ENCODE measurements at regions not wholly inside any gene's neighbourhood (a gene's known extent, or its start where the extent isn't known, plus 50 kb on each side); places are given as distances from the start of the nearest gene placed in this dataset.

- H3K9me3 Mint-ChIP-seq: peaks cover 2 to 3% of the 10 kb centered on the region in 2 experiments; a peak in 3 of 5 replicates
- Histone ChIP-seq H3K9ac (ENCODE audit: extremely low read depth, insufficient read length, low read length) (no peak overlapping the region), H3K4ac (ENCODE audit: low read depth, low read length) (no peak overlapping the region), H2BK15ac (ENCODE audit: low read depth, low read length) (no peak overlapping the region), H3K4me1 (ENCODE audit: insufficient read depth, low read length) (peaks cover 5% of the 10 kb centered on the region; the same call in 1 of the 2 replicates), H3K79me2 (ENCODE audit: insufficient read depth, low read length) (no peaks in the 10 kb centered on the region), H2AFZ (ENCODE audit: low read length) (no peak overlapping the region), H4K8ac (replicated peaks; ENCODE audit: insufficient read length, low read depth, low read length) (no peak overlapping the region), H3T11ph (ENCODE audit: low read length) (no peak overlapping the region), H3K9me3 (ENCODE audit: control insufficient read depth, low read depth, low read length) (no peaks in the 10 kb centered on the region), H3K27ac (ENCODE audit: insufficient read length, low read depth, low read length) (peak overlapping the region; percentile 72), H3K27me3 (ENCODE audit: insufficient read depth, low read length) (no peaks in the 10 kb centered on the region), H2BK20ac (ENCODE audit: low read depth, low read length, poor library complexity, severe bottlenecking) (no peak overlapping the region), H3K56ac (ENCODE audit: insufficient read length, low read depth, low read length) (no peak overlapping the region), H4K5ac (ENCODE audit: insufficient read length, low read depth, low read length) (no peak overlapping the region), H3K23ac (ENCODE audit: insufficient read length, low read depth, low read length) (no peak overlapping the region), H3K4me2 (ENCODE audit: insufficient read depth, insufficient read length, low read length) (no peak overlapping the region), H3K79me1 (ENCODE audit: insufficient read depth, low read depth, low read length, poor library complexity, severe bottlenecking) (no peaks in the 10 kb centered on the region), H3K14ac (ENCODE audit: insufficient read depth, low read length) (no peak overlapping the region), H3K23me2 (ENCODE audit: insufficient read length, low read depth, low read length, poor library complexity, severe bottlenecking) (no peaks in the 10 kb centered on the region), H2AK5ac (ENCODE audit: insufficient read length, low read length) (no peak overlapping the region), H2BK5ac (ENCODE audit: insufficient read length, low read length) (no peak overlapping the region), H4K20me1 (ENCODE audit: control insufficient read depth, insufficient read depth, insufficient read length) (no peaks in the 10 kb centered on the region), H4K91ac (ENCODE audit: insufficient read length, low read depth, low read length) (no peak overlapping the region), H3K18ac (ENCODE audit: insufficient read length, low read depth, low read length) (no peak overlapping the region), H2BK12ac (ENCODE audit: insufficient read length, low read depth, low read length) (no peak overlapping the region), H2BK120ac (ENCODE audit: low read depth, low read length, poor library complexity, severe bottlenecking) (no peak overlapping the region)
- peak overlapping the region; percentile 91 to 98 (median 94) for H3K27ac Mint-ChIP-seq
- H3K27me3 Mint-ChIP-seq (ENCODE audit: low read depth): no peaks in the 10 kb centered on the region
- no CpG with 5 or more reads among the region's 4 CpGs for WGBS (ENCODE audit: extremely low coverage, insufficient read length, low lambda C conversion rate)
- peaks cover 3 to 11% (median 4%) of the 10 kb centered on the region in 3 experiments; a peak in 4 of 7 replicates for H3K36me3 Mint-ChIP-seq (ENCODE audit: insufficient read depth in 1 of 3, low read depth in 3 of 3)
- H3K4me1 Mint-ChIP-seq: peaks cover 23 to 37% of the 10 kb centered on the region in 2 experiments
- TF ChIP-seq CTCF (conservative IDR thresholded peaks at IDR 0.05): no peak
- peak overlapping the region in 1 of 2 experiments; percentile 3; a peak in 1 of 5 replicates for H3K4me3 Mint-ChIP-seq
- DNase-seq: no peak
Measured at GRCh38 chr20:21936261-21936660, 230.8 kb downstream of the PAX1 start.

Data from H9 (cell line).